Epidermal melanocyte (primary cell): ENCODE measurements at regions not wholly inside any gene's neighbourhood (a gene's known extent, or its start where the extent isn't known, plus 50 kb on each side); places are given as distances from the start of the nearest gene placed in this dataset.
A peak's percentile ranks its signal among the peaks of the same experiment; 100 is the strongest.
"Not testable (repeated sequence)": the region's sequence is repeated elsewhere in the genome, so short reads cannot be mapped to it uniquely, and the experiment has no call there.

Experiments used
- DNase-seq: peaks from one replicate; pipeline ENCODE4 v3.0.0; 2011; ENCODE audit warnings: low spot score; ENCODE audit not compliant: insufficient read length

GRCh38 chr5:67773411-67774266 lies 441.9 kb upstream of the PIK3R1 start:
- peak; percentile 56 for DNase-seq

DNA sequence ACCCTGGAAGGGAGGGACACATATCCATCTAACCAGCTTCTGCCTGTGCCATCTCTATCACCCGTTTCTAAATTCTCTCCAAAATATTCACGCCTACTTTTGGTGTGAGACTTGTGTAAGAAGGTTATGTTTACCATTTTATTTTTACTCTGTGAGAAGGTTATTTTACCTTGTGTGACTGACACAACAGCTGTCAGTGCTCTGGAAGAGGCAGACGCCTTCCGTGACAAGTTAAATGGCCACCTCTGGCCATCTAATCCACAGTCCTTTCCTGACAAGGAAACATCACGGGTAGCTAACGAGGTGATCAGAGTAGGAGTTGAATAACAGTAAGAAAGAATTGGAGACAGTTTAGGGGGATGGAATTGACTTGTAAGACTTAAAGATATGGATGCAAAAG lies 443.8 kb upstream of the PIK3R1 start:
- no peak for DNase-seq

GRCh38 chr5:67771221-67771620 lies 444.3 kb upstream of the PIK3R1 start:
- no peak for DNase-seq

DNA sequence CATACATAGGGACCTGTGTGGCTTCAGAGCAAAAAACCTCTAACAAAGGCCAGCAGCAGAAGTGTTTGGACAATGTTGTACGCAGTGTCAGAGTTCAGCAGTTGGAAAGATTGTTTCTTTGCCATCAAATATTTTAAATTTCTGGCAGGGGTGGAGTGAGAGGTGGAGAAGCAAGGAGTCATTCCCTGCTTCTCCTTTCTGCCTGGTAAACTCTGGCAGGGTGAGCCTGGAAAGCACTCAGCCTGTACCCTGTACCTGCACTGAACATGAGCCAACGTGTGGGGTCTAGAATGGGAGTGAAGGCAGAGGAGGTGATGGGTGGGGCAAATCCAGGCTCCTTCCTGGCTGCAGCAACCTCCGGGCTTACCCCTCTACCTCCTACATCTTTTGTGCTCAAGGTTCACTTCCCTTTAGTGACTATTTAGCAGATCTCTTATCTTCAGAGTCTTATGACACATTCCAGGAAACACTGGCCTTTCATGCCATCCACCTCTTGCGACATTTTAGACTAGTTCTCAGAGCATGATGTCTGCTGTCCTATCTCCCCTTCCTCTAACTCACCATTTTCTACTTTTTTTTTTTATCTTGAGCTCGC lies 445.0 kb upstream of the PIK3R1 start:
- DNase-seq: no peak

DNA sequence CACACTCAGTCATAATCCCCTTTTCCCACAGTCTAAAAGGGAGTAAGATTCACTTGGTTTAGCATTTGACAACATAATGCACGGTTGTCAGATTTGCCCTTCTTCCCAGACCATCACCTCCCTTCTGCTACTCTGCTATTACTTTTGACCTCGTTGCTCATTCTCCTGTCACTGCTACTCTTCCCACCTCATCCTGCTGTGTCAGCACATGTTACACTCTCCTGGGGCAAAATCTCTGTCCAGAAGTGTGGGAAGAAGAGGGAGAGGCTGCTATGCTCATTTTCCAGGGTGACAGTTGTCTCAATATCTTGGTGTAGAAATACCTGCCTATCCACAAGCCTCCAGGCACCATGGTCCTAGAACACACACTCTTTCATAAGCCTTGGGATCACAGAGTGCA lies 449.9 kb upstream of the PIK3R1 start:
- DNase-seq: no peak

- not testable (repeated sequence) for DNase-seq
Measured at GRCh38 chr5:67757771-67758170, 457.8 kb upstream of the PIK3R1 start.

GRCh38 chr5:67752357-67752708 lies 463.2 kb upstream of the PIK3R1 start:
- DNase-seq: no peak

GRCh38 chr5:67748165-67748690 lies 467.3 kb upstream of the PIK3R1 start:
- no peak for DNase-seq

GRCh38 chr5:67747096-67747495 lies 468.5 kb upstream of the PIK3R1 start:
- DNase-seq: no peak

- not testable (repeated sequence) for DNase-seq
Measured at GRCh38 chr5:67746608-67747007, 468.9 kb upstream of the PIK3R1 start.

DNA sequence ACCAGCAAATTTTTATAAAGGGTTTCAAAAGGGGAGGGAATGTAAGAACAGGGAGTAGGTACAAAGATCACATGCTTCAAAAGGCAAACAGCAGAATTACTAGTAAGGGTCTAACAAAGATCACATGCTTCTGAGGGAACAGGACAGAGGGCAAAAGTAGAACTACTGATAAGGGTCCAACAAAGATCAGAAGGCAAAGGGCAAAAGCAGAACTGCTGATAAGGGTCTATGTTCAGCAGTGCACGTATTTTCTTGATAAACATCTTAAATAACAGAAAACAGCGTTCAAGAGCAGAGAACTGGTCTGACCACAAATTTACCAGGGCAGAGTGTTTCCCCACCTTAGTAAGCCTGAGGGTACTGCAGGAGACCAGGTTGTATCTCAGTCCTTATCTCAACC lies 469.5 kb upstream of the PIK3R1 start:
- DNase-seq: no peak

DNA sequence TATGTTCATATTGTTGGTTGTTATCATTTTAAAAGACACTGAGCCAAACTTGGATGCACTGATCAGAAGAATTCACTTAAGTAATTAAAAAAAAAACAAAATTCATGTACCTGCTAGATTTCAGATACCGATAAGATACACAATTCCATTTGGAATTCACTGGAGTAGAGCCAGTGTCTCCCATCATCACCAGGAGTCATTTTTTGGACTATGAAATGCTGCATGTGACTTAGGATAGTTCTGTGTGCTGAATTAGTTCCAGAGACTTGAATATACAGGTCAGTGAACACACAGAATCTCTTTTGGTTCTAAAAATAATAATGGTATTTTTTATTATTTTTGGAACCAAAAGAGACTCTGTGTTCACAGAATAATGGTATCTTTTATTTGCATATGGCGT lies 482.6 kb upstream of the PIK3R1 start:
- no peak for DNase-seq

DNA sequence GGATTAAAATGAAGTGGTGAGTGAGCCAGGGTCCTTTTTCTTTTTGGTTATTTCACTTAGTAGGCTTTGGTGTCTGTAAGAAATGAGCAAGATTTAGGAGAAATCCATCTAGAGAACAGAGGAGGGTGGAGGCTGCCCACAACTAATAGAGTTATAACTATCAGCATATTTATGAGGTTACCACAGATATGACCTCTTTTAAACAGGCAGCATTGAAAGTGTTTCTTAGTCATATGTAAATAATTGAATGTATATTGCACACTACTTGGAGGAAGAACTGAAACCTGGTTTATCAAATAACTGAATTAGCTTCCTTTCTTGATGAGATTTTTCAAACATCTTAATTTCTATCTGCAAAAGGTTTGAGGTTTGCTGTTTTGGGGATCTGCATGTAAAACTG lies 483.1 kb upstream of the PIK3R1 start:
- DNase-seq: no peak

- DNase-seq: no peak
Measured at GRCh38 chr5:67731886-67732285, 483.7 kb upstream of the PIK3R1 start.

DNA sequence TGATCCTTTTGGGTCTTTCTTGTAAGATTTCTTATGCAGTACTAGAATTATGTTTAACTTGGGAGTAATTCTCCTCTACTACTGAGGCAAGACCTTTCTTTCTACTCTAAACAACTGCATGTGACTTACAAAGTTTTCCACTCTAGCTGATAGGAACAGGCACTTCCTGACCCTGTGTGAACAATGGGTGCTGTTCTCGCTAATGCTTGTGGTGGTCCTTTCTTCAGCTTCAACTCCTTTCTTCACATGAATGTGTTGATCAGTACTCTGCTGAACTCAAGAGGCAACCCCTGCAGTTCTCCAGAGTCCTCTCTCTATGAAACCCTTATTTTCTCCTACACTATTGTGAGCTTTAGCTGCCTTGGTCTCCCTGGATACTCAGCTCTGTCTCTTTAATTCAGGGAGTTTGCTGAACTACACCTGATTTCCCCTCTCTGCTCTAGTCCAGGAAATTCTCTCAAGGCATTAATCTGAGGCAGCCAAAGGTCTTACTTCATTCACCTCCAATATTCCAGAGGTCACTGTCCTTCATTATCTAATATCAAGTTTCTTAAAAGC lies 484.6 kb upstream of the PIK3R1 start:
- DNase-seq: no peak

GRCh38 chr5:67728326-67728890 lies 487.1 kb upstream of the PIK3R1 start:
- DNase-seq: no peak

GRCh38 chr5:67725604-67726003 lies 490.0 kb upstream of the PIK3R1 start:
- DNase-seq: no peak

DNA sequence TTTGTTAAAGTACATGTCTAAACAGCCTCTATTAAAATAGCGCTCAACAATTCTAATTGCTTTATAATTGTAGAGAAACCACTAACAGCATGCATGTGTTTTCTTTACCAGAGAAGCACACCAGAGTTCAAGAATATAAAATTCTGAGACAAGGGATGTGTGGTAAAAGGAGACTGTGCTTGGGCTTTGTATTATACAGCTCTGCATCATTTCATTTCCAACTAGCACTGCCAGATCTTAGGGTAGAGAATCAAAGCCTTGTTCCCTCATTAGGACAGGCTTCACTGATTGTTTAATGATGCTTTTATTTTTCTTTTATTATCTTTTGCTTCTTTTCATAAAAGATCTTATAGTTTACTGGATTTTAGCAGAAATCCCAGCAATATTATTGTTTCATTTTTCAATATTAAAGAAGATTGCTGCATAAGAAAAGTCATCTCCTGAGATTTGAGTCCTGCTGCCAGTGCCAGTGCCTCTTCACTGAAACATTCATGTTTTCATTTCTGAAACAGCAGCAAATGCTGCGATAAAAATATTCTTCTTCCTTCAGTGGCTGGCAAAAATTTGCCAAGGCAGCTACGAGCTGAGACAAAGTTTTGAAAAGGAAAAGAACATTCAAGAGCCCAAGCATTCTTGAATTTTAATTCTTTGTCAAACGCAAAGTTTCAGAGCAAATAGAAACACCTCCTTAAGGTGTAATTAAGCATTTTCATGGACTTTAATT lies 491.0 kb upstream of the PIK3R1 start:
- no peak for DNase-seq

DNA sequence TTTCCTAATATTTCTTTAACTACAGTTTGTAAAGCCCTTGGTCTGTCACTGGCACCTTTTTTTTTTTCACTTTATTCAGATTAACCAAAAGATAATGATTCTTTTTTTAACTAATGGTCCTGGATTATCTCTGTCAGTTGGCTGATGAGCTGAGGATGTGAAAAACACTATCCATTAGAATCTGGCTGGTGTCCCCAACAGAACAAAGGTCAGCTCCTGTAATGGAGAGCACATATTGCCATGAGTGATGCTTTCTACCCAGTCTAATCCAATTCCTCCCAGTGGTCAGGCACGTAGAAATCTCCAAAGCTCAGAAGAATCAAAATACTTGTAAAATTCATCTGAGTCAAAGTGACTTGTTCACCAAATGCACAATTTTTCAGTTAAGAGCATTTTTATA lies 491.7 kb upstream of the PIK3R1 start:
- no peak for DNase-seq

DNA sequence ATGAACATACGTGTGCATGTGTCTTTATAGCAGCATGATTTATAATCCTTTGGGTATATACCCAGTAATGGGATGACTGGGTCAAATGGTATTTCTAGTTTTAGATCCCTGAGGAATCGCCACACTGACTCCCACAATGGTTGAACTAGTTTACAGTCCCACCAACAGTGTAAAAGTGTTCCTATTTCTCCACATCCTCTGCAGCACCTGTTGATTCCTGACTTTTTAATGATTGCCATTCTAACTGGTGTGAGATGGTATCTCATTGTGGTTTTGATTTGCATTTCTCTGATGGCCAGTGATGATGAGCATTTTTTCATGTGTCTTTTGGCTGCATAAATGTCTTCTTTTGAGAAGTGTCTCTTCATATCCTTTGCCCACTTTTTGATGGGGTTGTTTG lies 493.0 kb upstream of the PIK3R1 start:
- not testable (repeated sequence) for DNase-seq

DNA sequence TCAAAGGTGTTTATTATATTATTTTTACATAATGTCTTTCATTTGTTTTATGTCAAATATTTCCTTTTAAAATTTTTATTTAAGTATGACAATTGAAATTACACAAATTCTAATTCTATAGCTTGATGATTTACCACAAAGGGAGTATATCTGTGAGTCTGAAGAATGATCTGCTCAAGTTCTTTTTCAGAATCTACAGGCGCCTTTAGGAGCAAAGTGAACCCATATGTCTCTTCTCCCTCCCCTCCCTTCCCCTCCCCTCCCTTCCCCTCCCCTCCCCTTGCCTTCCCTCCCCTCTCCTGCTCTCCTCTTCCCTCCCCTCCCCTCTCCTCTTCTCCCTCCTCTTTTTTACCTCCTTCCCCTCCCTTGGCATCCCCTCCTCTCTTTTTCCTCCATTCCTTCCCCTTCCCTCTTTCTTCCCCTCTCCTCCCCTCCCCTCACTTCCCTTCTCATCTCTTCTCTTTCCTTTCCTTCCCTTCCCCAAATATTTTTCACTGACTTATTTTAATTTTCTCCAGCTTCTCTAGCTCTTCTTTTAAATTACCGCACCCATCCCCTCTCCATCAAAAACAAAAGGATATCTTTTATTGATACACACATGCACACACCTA lies 495.3 kb upstream of the PIK3R1 start:
- DNase-seq: no peak
